ENCODE measurements at regions not wholly inside any gene's neighbourhood (a gene's known extent, or its start where the extent isn't known, plus 50 kb on each side); places are given as distances from the start of the nearest gene placed in this dataset.

DNA sequence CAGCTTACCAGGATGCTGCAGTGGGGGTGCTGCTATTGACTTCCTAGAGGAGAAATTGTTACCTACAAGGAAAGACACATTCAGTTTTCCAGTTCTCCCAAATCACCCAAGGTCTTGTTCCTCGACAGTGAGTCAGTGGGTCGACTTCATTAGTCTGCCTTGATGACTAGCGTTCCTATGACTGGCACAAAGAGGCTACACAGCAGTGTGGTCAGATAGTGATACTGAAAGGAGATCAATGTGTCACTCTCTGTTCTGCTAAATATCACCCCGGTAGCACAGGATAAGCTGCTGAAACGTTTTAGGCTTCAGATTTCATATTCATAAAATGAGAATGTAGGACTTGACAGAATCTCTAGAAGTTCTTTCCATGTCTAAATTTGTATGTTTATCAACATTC lies 357.4 kb downstream of the LMX1A start:
- Histone ChIP-seq H3K9me3 (ENCODE audit: insufficient read depth, low read length) (no peaks in the 10 kb centered on the region), H3K4me3 (ENCODE audit: low read length) (no peak overlapping the region), H3K79me2 (ENCODE audit: low read length) (no peaks in the 10 kb centered on the region), H3K36me3 (replicated peaks; ENCODE audit: low read depth, low read length) (no peaks in the 10 kb centered on the region), H4K20me1 (ENCODE audit: insufficient read depth, low read length) (no peaks in the 10 kb centered on the region), H3K27me3 (ENCODE audit: low read depth, low read length) (no peaks in the 10 kb centered on the region), H3K9ac (ENCODE audit: low read length) (no peak overlapping the region), H3K27ac (ENCODE audit: low read length) (no peak overlapping the region), H3K4me2 (ENCODE audit: low read length) (no peak overlapping the region), H3K4me1 (ENCODE audit: low read length) (no peaks in the 10 kb centered on the region), H2AFZ (ENCODE audit: low read depth, low read length) (no peak overlapping the region)
- no peak for TF ChIP-seq EZH2phosphoT487 (IDR thresholded peaks at IDR 0.05; ENCODE audit: low read depth)
- TF ChIP-seq, protein P1, sequence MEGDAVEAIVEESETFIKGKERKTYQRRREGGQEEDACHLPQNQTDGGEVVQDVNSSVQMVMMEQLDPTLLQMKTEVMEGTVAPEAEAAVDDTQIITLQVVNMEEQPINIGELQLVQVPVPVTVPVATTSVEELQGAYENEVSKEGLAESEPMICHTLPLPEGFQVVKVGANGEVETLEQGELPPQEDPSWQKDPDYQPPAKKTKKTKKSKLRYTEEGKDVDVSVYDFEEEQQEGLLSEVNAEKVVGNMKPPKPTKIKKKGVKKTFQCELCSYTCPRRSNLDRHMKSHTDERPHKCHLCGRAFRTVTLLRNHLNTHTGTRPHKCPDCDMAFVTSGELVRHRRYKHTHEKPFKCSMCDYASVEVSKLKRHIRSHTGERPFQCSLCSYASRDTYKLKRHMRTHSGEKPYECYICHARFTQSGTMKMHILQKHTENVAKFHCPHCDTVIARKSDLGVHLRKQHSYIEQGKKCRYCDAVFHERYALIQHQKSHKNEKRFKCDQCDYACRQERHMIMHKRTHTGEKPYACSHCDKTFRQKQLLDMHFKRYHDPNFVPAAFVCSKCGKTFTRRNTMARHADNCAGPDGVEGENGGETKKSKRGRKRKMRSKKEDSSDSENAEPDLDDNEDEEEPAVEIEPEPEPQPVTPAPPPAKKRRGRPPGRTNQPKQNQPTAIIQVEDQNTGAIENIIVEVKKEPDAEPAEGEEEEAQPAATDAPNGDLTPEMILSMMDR (IDR thresholded peaks at IDR 0.05; ENCODE audit: low read depth, low read length), result no peak

DNA sequence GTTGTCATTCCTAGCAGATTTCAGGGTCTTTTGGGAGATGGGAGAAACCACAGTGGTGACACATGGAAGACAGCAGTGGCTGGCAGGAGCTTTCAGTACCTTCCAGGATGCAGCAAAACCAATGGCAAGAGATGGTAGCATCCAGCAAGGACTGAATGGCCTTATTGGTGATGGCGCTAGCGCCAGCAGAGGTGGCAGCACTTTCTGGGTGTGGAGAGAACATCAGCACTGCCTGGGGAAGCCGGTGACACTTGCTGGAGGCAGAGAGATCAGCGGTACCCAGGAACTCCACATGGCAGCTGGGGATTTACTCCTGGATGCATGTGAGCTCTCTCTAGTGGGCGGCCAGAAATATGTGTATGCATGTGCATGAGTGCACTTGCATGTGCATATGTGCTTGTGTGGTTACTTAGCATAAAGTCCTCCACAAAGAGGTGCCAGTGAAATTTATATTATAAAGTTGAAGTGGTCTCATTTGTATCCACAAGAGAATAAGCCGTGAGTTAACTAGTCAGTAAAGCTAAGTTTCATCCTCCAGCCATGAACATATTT lies 364.7 kb downstream of the LMX1A start:
- H2AFZ ChIP-seq (ENCODE audit: low read depth, low read length), result no peak overlapping the region
- 0 out of 2 replicates have a peak, but pooled peaks cover 2% of the 10 kb centered on the region for H3K27me3 ChIP-seq (ENCODE audit: low read depth, low read length)
- no peaks in the 10 kb centered on the region for H3K9me3 ChIP-seq (ENCODE audit: insufficient read depth, low read length)
- H4K20me1 ChIP-seq (ENCODE audit: insufficient read depth, low read length), result no peaks in the 10 kb centered on the region
- no peak for TF ChIP-seq EZH2phosphoT487 (IDR thresholded peaks at IDR 0.05; ENCODE audit: low read depth)
- TF ChIP-seq, protein P1 (IDR thresholded peaks at IDR 0.05; ENCODE audit: low read depth, low read length), result no peak
- no peaks in the 10 kb centered on the region for H3K79me2 ChIP-seq (ENCODE audit: low read length)
- no peaks in the 10 kb centered on the region for H3K36me3 ChIP-seq (replicated peaks; ENCODE audit: low read depth, low read length)
- no peak overlapping the region for H3K9ac ChIP-seq (ENCODE audit: low read length)
- no peak overlapping the region for H3K4me2 ChIP-seq (ENCODE audit: low read length)
- no peaks in the 10 kb centered on the region for H3K4me1 ChIP-seq (ENCODE audit: low read length)
- H3K4me3 ChIP-seq (ENCODE audit: low read length), result no peak overlapping the region
- H3K27ac ChIP-seq (ENCODE audit: low read length), result no peak overlapping the region

DNA sequence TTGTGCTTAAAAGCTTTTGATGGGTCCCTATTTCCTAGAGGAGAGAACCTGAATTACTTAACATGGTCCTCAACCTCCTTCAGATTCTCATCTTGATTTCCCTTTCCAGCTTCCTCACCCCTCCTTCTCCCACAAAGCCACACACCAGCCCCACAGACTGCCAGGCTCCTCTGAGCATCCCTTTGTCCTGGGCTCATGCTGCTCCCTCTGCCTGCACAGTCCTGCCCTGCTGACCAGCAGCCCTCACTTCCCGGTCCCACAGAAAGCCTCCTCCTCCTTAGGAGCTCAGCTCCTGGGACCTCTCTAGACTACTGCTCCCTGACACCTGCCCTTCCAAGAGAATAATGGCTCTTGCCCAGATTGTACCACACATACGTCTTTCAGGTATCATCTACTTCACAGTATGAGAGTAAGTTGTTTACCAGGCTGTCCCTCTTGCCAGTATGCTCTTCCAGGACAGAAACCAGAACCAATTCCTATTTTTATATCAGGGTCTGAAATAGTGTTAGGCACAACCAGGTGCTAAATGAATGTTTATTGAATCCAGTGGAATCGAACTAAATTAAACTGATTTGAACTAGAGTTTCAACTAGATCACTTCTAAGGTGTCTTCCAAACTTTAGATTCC lies 373.4 kb downstream of the LMX1A start:
- no peaks in the 10 kb centered on the region for H4K20me1 ChIP-seq (ENCODE audit: insufficient read depth, low read length)
- no peak overlapping the region for H3K4me2 ChIP-seq (ENCODE audit: low read length)
- peaks cover 17% of the 10 kb centered on the region for H3K27me3 ChIP-seq (ENCODE audit: low read depth, low read length)
- TF ChIP-seq EZH2phosphoT487 (IDR thresholded peaks at IDR 0.05; ENCODE audit: low read depth), result no peak
- TF ChIP-seq, protein P1 (IDR thresholded peaks at IDR 0.05; ENCODE audit: low read depth, low read length), result no peak
- no peaks in the 10 kb centered on the region for H3K4me1 ChIP-seq (ENCODE audit: low read length)
- H3K9me3 ChIP-seq (ENCODE audit: insufficient read depth, low read length), result no peaks in the 10 kb centered on the region
- H2AFZ ChIP-seq (ENCODE audit: low read depth, low read length), result no peak overlapping the region
- H3K4me3 ChIP-seq (ENCODE audit: low read length), result no peak overlapping the region
- H3K79me2 ChIP-seq (ENCODE audit: low read length), result no peaks in the 10 kb centered on the region
- no peak overlapping the region for H3K27ac ChIP-seq (ENCODE audit: low read length)
- no peak overlapping the region for H3K9ac ChIP-seq (ENCODE audit: low read length)
- no peaks in the 10 kb centered on the region for H3K36me3 ChIP-seq (replicated peaks; ENCODE audit: low read depth, low read length)

DNA sequence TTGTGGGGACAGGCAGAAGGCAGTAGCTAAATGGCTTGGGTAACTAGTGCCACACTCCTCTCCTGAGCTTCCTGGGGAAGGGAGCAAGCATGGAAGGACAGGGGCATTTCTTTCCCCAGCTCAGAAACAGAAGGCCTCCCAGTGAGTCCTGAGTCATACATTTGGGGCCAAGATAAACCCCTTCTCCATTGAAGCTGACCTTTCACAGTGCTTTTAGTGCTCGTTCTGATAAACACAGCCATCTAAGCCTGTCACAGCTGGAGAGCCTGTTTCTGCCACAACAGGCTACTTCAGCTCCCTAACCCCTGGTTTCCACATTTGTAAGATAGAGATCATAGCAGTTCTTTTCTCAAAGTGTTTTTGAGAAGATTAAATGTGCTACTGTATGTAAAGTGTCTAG lies 374.0 kb downstream of the LMX1A start:
- H4K20me1 ChIP-seq (ENCODE audit: insufficient read depth, low read length), result no peaks in the 10 kb centered on the region
- no peak overlapping the region for H3K9ac ChIP-seq (ENCODE audit: low read length)
- no peak overlapping the region for H3K4me2 ChIP-seq (ENCODE audit: low read length)
- H3K27me3 ChIP-seq (ENCODE audit: low read depth, low read length), result peaks cover 17% of the 10 kb centered on the region
- H3K9me3 ChIP-seq (ENCODE audit: insufficient read depth, low read length), result no peaks in the 10 kb centered on the region
- H3K27ac ChIP-seq (ENCODE audit: low read length), result no peak overlapping the region
- H2AFZ ChIP-seq (ENCODE audit: low read depth, low read length), result no peak overlapping the region
- no peak overlapping the region for H3K4me3 ChIP-seq (ENCODE audit: low read length)
- TF ChIP-seq, protein P1 (IDR thresholded peaks at IDR 0.05; ENCODE audit: low read depth, low read length), result no peak
- no peak for TF ChIP-seq EZH2phosphoT487 (IDR thresholded peaks at IDR 0.05; ENCODE audit: low read depth)
- no peaks in the 10 kb centered on the region for H3K4me1 ChIP-seq (ENCODE audit: low read length)
- H3K79me2 ChIP-seq (ENCODE audit: low read length), result no peaks in the 10 kb centered on the region
- H3K36me3 ChIP-seq (replicated peaks; ENCODE audit: low read depth, low read length), result no peaks in the 10 kb centered on the region

Data from OCI-LY3 (cell line).